NCI-H1436 (cell line): ENCODE measurements at regions not wholly inside any gene's neighbourhood (a gene's known extent, or its start where the extent isn't known, plus 50 kb on each side); places are given as distances from the start of the nearest gene placed in this dataset.

Source experiments
- DNase-seq: peaks from one replicate; lab custom pipeline; 2025; lab: John Stamatoyannopoulos, UW

GRCh38 chr10:54983255-54983654 is 182.2 kb upstream of the PCDH15 start:
- DNase-seq, result no peak

DNA sequence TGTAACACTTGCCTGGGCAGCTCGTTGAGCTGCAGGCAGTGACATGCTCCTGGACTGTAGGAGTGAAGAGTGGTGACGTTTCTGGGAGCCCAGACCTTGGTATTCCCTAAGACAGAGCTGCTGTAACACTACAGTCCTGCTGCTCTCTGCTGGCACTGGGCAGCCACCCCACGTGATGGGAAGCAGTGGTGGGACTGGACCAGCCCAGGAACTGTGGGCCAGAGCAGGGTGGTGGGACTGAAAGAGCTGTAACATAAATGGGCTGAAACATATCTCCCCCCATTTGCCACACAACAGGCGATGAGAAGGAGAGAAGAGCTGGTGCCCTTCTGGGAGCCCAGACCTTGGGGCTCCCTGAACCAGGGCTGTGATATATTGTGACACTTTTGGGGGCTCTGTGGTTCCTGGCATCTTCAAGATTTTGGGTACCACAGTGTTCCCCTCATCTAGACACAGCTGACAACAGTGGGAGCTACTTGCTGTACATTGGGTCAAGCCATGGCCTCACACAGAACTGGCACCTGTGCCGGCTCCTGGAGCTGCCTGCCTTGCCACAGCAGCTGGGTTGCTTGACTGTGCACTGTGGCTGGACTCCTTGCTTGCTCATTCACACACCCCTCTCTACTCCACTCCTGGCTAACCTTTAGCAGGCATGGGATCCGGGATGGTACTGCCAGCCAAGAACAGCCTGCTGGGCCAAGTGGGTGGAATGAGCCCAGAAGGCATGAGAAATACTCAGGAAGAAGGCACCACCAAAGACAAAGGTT is 161.3 kb upstream of the PCDH15 start:
- DNase-seq, result no peak

DNA sequence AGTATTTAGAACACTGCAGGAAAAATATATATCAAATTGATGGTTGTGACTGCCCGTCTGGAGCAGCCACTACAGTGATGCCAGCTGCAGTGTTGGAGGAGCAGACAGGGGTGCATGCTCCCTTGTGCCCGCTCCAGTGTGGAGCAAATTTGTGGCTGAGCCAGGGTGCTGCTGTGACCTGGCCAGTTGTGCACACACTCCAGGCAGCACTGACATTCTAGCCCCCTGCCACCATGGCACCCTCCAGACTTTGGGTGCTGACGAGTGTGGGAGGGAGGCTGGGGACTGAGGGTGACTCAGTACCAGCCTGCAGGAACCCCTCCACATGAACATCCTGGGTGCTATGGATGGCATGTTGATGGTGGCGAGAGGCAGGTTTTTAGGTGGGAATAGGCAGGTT is 160.0 kb upstream of the PCDH15 start:
- no peak for DNase-seq

DNA sequence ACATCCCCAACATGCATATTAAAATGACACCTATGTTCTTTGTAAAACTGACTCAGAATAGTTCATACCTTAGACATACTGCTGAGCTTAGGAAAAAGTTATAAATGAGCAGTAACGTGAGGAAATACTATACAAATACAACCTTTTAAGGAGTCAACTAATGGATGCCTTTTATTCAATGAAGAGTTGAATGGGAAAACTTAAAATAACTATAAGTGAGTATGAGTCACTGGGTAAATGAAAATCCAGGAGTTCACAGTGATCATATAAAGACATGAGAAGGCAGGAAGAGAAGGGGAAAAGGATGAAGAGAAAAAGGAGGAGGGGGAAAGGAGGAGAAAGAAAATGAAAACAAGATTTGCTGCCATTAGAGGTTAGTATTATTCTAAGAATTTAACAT is 157.8 kb upstream of the PCDH15 start:
- DNase-seq, result no peak

GRCh38 chr10:54947605-54948004 is 146.6 kb upstream of the PCDH15 start:
- DNase-seq, result no peak

- no peak for DNase-seq
Measured at GRCh38 chr10:54940418-54940817, 139.4 kb upstream of the PCDH15 start.

- no peak for DNase-seq
Measured at GRCh38 chr10:54914049-54914448, 113.0 kb upstream of the PCDH15 start.

- DNase-seq, result no peak
Measured at GRCh38 chr10:54909165-54909564, 108.1 kb upstream of the PCDH15 start.

- DNase-seq, result no peak
Measured at GRCh38 chr10:54908019-54908418, 107.0 kb upstream of the PCDH15 start.

DNA sequence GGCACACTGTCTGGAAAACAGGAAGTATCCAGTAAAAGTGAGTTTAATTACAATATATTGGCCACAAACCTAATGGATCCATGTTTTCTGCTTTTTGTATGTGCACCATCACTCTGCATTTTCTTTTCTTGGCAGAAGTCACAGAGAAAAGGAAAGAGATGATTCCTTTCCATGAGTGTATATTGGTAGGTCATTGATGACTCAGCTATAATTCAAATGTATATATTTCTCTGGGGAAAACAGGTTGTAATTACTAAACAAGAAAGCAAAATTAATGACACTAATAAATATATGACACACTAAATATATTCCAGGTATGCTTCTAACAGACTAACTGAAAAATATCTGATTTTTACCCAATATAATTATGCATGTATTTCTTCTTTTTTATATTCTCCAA is 105.9 kb upstream of the PCDH15 start:
- no peak for DNase-seq

GRCh38 chr10:54905578-54906192 is 104.7 kb upstream of the PCDH15 start:
- DNase-seq, result no peak

- no peak for DNase-seq
Measured at GRCh38 chr10:54904833-54905232, 103.8 kb upstream of the PCDH15 start.

- no peak for DNase-seq
Measured at GRCh38 chr10:54903745-54904144, 102.7 kb upstream of the PCDH15 start.

DNA sequence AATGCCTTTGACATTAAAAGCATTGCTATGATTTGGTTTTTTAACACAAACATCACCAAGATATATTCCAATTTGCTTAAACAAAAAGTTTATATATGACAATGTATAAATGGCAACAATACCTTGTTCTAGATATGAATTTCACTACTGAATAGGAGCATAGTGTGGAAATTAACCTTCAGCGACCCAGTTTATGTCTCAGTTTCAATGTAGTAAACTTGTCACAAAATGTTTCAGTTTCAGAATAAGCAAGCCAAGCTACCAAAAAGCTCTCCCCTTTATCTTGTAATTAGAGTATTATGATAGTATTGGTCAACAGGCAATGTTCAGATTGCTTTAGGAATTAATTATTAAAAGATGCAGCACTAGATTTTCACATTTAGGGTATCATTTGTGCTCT is 99.6 kb upstream of the PCDH15 start:
- DNase-seq, result no peak

DNA sequence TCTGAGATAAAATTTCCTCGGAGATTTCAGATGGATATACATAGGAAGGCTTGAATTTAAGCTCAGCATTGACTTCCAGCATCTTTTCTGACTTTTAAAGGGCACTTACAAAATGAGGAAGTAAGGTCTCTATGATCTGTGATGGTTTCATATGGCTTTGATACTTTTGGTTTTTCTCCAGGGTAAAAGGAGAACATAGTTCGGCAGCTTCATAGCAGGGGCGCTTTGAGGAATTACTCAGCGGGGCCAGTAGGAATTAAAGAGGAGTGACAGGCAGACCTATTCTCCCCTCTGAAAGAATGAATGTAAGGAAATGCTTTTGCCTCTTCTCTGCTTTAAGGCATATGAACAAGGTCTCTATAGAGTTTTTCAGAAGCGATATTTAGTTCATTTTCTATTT is 80.0 kb upstream of the PCDH15 start:
- no peak for DNase-seq

- no peak for DNase-seq
Measured at GRCh38 chr10:54869022-54869421, 68.0 kb upstream of the PCDH15 start.

GRCh38 chr10:54866666-54867065 is 65.6 kb upstream of the PCDH15 start:
- DNase-seq, result no peak

GRCh38 chr10:54854843-54855242 is 53.8 kb upstream of the PCDH15 start:
- DNase-seq, result no peak

DNA sequence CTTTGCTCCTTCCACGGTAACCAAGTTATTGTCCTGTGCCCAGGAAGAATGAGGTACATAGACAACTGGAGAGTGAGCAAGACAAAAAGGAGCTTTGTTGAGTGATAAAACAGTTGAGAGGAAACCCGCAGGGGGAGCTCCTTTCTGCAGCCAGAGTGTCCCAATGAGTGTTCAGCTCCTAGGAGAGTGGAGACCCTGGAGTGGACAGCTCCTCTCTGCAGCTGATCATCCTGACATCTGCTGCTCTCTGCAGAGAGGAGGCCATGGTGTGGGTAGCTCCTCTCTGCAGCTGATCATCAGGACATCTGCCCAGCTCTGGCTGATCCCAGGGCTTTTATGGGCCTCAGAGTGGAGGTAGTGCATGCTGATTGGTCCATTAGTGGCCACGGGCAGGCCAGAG is 53.4 kb upstream of the PCDH15 start:
- DNase-seq, result no peak

DNA sequence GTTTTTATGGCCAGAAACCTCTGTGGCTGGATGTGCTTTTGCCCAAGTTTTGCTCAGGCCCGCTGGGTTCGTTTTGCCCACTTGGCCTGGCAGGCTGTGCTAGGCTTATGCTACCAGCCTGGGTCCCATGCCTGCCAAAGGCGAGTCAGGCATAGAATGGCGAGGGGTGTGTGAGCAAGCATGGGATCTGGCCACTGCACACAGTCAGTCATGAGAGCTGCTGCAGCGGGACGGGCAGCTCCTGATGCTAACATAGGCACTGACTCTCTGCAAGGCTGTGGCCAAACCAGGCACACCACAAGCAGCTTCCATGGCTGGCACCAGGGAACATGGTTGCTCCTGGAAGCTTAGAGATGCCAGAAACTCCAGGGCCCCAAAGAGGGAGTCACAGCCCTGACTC is 52.9 kb upstream of the PCDH15 start:
- no peak for DNase-seq
